ENCODE measurements at regions not wholly inside any gene's neighbourhood (a gene's known extent, or its start where the extent isn't known, plus 50 kb on each side); places are given as distances from the start of the nearest gene placed in this dataset.

DNA sequence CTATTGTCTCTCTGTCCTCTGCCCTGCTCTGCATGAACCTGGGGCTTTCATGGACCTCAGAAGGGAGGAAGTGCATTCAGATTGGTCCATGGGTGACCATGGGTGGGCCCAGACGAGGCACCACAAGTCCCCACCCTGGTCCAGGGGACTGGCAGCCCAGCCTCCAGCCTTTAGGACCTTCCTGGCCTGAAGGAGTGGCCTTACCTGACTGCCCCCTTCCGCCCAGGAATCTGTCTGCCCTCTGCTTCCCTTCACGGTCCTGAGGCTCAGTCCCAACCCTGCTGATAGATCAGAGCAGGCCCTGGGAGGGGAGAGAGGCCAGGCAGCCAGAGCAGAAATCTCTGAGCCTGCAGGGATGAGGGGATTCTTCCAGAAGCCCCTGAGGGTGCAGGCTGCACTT lies 455.4 kb downstream of the PCDH18 start:
- DNase-seq = no peak
- Mint-ChIP-seq H3K27ac (no peak overlapping the region), H3K9me3 (no peaks in the 10 kb centered on the region), H3K36me3 (ENCODE audit: low read depth) (no peaks in the 10 kb centered on the region), H3K27me3 (ENCODE audit: insufficient read depth) (no peaks in the 10 kb centered on the region), H3K4me3 (no peak overlapping the region), H3K4me1 (ENCODE audit: low read depth) (no peaks in the 10 kb centered on the region)
- TF ChIP-seq, protein P1, sequence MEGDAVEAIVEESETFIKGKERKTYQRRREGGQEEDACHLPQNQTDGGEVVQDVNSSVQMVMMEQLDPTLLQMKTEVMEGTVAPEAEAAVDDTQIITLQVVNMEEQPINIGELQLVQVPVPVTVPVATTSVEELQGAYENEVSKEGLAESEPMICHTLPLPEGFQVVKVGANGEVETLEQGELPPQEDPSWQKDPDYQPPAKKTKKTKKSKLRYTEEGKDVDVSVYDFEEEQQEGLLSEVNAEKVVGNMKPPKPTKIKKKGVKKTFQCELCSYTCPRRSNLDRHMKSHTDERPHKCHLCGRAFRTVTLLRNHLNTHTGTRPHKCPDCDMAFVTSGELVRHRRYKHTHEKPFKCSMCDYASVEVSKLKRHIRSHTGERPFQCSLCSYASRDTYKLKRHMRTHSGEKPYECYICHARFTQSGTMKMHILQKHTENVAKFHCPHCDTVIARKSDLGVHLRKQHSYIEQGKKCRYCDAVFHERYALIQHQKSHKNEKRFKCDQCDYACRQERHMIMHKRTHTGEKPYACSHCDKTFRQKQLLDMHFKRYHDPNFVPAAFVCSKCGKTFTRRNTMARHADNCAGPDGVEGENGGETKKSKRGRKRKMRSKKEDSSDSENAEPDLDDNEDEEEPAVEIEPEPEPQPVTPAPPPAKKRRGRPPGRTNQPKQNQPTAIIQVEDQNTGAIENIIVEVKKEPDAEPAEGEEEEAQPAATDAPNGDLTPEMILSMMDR (IDR thresholded peaks at IDR 0.05) = no peak

DNA sequence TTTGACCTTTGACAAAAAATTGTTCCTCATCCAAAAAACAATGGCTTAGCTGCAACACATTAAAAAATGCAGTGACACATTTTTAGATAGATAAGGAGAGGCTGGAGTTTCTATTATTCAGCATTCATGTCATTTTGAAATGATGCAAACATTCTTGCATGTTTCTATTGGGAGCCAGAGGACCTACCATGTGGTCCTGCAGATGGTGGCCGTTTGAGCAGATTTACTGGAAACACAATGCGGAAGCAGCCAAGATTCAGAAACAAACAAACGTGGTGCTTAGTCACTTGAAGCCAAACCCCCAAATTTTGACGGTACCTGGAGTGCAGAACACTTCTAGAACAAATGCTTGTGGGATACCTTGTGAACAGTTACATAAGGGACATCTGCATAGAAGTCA lies 456.7 kb downstream of the PCDH18 start:
- Mint-ChIP-seq H3K4me3 (no peak overlapping the region), H3K27ac (no peak overlapping the region), H3K4me1 (ENCODE audit: low read depth) (no peaks in the 10 kb centered on the region), H3K36me3 (ENCODE audit: low read depth) (no peaks in the 10 kb centered on the region), H3K9me3 (no peaks in the 10 kb centered on the region), H3K27me3 (ENCODE audit: insufficient read depth) (no peaks in the 10 kb centered on the region)
- TF ChIP-seq, protein P1 (IDR thresholded peaks at IDR 0.05) = no peak
- no peak for DNase-seq

DNA sequence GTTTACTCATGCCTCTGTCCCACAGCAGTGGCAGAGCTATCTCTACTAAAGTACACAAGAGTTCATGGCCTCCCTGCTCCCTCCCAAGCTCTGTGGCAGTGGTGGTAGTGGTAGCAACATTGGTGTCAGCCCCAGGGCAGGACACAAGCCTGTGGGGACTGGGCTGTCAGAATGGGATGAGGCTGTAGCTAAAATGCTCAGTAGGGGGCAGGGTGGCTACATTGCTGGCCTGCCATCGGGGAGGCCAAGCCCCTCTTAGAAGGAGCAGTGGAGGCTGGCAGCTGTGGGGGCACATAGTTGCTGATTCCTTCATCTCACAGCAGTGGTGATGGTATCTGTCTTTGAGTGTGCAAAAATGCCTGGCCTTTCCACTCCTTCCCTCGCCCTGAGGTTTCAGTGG lies 461.7 kb downstream of the PCDH18 start:
- Mint-ChIP-seq H3K4me1 (ENCODE audit: low read depth) (no peaks in the 10 kb centered on the region), H3K9me3 (no peaks in the 10 kb centered on the region), H3K27me3 (ENCODE audit: insufficient read depth) (peaks cover 5% of the 10 kb centered on the region; the same call in 1 of the 2 replicates), H3K4me3 (no peak overlapping the region), H3K27ac (no peak overlapping the region), H3K36me3 (ENCODE audit: low read depth) (no peaks in the 10 kb centered on the region)
- TF ChIP-seq, protein P1 (IDR thresholded peaks at IDR 0.05) = no peak
- no peak for DNase-seq

DNA sequence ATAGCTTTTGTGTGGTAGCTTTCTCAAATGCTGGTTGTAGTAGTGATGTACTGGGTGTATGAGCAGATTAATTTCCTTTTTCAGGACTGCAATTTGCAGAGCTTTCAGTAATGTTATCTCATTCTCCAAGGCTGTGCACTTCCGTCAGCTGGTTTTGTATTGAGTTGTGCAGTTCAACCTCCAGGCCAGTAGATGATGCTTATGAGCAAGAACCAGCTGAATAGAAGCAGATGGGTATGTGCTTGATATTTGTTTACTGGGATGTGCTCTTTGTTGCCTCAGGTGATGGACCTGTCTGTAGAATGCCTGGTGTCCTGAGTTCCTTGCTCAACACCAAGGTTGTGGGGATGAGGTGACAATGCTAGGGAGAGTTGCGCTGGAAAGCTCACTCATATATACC lies 462.8 kb downstream of the PCDH18 start:
- no peak for DNase-seq
- Mint-ChIP-seq H3K4me3 (no peak overlapping the region), H3K27me3 (ENCODE audit: insufficient read depth) (peaks cover 5% of the 10 kb centered on the region; the same call in 1 of the 2 replicates), H3K27ac (no peak overlapping the region), H3K36me3 (ENCODE audit: low read depth) (no peaks in the 10 kb centered on the region), H3K4me1 (ENCODE audit: low read depth) (no peaks in the 10 kb centered on the region), H3K9me3 (no peaks in the 10 kb centered on the region)
- TF ChIP-seq, protein P1 (IDR thresholded peaks at IDR 0.05) = no peak

DNA sequence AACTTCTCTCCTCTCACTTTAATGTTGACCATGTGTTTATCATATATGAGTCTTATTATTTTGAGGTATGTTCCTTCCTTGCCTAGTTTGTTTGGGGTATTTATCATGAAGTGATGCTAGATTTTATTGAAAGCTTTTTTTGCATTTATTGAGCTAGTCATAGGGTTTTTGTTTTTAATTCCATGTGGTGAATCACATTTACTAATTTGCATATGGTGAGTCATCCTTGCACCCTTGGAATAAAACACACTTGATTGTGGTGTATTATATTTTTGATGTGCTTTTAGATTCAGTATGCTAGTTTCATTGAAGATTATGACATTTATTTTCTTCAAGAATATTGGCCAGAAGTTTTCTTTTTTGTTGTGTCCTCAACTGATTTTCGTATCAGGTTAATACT lies 464.6 kb downstream of the PCDH18 start:
- Mint-ChIP-seq H3K27ac (no peak overlapping the region), H3K9me3 (no peaks in the 10 kb centered on the region), H3K4me3 (no peak overlapping the region), H3K36me3 (ENCODE audit: low read depth) (no peaks in the 10 kb centered on the region), H3K4me1 (ENCODE audit: low read depth) (no peaks in the 10 kb centered on the region), H3K27me3 (ENCODE audit: insufficient read depth) (peaks cover 5% of the 10 kb centered on the region; the same call in 1 of the 2 replicates)
- TF ChIP-seq, protein P1 (IDR thresholded peaks at IDR 0.05) = no peak
- no peak for DNase-seq

DNA sequence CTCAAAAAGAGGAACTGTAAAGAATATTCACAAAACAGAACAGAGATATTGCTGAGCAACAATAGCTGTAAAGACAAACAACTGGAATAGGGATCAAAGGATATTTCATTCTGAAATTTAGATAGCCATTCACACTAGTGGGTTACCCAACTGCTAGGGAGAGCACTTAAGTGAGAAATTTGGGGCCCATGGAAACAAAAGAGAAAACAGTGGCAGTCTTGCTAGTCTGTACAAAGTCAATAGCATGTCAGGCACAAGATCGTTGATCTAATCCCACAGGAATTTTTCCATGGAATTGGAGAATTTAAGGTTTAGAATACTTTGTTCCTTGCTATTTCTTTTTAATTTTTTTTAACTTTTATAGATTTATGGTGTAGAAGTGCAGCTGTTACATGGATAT lies 467.0 kb downstream of the PCDH18 start:
- no peak for DNase-seq
- TF ChIP-seq, protein P1 (IDR thresholded peaks at IDR 0.05) = no peak
- no peaks in the 10 kb centered on the region for H3K4me1 Mint-ChIP-seq (ENCODE audit: low read depth)
- no peak overlapping the region for H3K4me3 Mint-ChIP-seq
- no peaks in the 10 kb centered on the region for H3K36me3 Mint-ChIP-seq (ENCODE audit: low read depth)
- no peaks in the 10 kb centered on the region for H3K9me3 Mint-ChIP-seq
- peaks cover 3% of the 10 kb centered on the region; the same call in 1 of the 2 replicates for H3K27me3 Mint-ChIP-seq (ENCODE audit: insufficient read depth)
- H3K27ac Mint-ChIP-seq = no peak overlapping the region

Data from HFFc6 (cell line).